Neuronal stem cell (in vitro differentiated cells): ENCODE measurements at regions not wholly inside any gene's neighbourhood (a gene's known extent, or its start where the extent isn't known, plus 50 kb on each side); places are given as distances from the start of the nearest gene placed in this dataset.

Experiments
- DNase-seq: peaks from one replicate; pipeline ENCODE4 v3.0.0-alpha.2; 2013; ENCODE audit warnings: low spot score
- H2AFZ ChIP-seq: one replicate; pipeline ENCODE4 v1.6.1; 2013; ENCODE audit warnings: mild to moderate bottlenecking, low read length, inconsistent platforms
- H2AK5ac ChIP-seq: 2 replicates; pipeline ENCODE4 v1.6.1; 2013; ENCODE audit warnings: low read depth, mild to moderate bottlenecking, inconsistent platforms, low read length, moderate library complexity, mixed read lengths
- H2BK120ac ChIP-seq: 2 replicates; pipeline ENCODE4 v1.6.1; 2013; ENCODE audit warnings: low read depth, mild to moderate bottlenecking, inconsistent platforms, low read length, moderate library complexity, mixed read lengths
- H2BK12ac ChIP-seq: one replicate; pipeline ENCODE4 v1.6.1; 2013; ENCODE audit warnings: low read length, inconsistent platforms
- H2BK15ac ChIP-seq: 2 replicates; pipeline ENCODE4 v1.6.1; 2013; ENCODE audit warnings: mild to moderate bottlenecking, low read length, inconsistent platforms, mixed read lengths
- H2BK5ac ChIP-seq: one replicate; pipeline ENCODE4 v1.6.1; 2013; ENCODE audit warnings: inconsistent platforms, mild to moderate bottlenecking, low read length, moderate library complexity
- H3K14ac ChIP-seq: one replicate; pipeline ENCODE4 v1.6.1; 2013; ENCODE audit warnings: low read length, inconsistent platforms
- H3K18ac ChIP-seq: 2 replicates; pipeline ENCODE4 v1.6.1; 2013; ENCODE audit warnings: low read length, inconsistent platforms
- H3K23ac ChIP-seq: 2 replicates; pipeline ENCODE4 v1.6.1; 2013; ENCODE audit warnings: low read depth, mild to moderate bottlenecking, mixed read lengths, low read length, inconsistent platforms; ENCODE audit not compliant: poor library complexity
- H3K27ac ChIP-seq: replicated peaks from 3 replicates; pipeline ENCODE4 v1.5.1; 2013; ENCODE audit warnings: low read length, inconsistent platforms
- H3K27me3 ChIP-seq, 3 experiments: 2 replicates each; pipeline ENCODE4 v1.6.1; 2013; ENCODE audit warnings: low read length in 3 of 3, mild to moderate bottlenecking in 2 of 3, inconsistent platforms in 1 of 3, low read depth in 1 of 3, mixed read lengths in 1 of 3, moderate library complexity in 1 of 3; ENCODE audit not compliant: control insufficient read depth in 3 of 3, insufficient read depth in 3 of 3
- H3K36me3 ChIP-seq, 2 donors: replicated peaks in 1 of 2; 2 replicates each; pipeline ENCODE4 v1.6.1; 2013; ENCODE audit warnings: low read length in 2 of 2; ENCODE audit not compliant: control insufficient read depth in 2 of 2, insufficient read depth in 2 of 2
- H3K4ac ChIP-seq: 2 replicates; pipeline ENCODE4 v1.6.1; 2013; ENCODE audit warnings: inconsistent platforms, mild to moderate bottlenecking, low read length, moderate library complexity
- H3K4me1 ChIP-seq, 2 donors: 1 replicate in 1 of 2; 2 replicates in 1 of 2; pipeline ENCODE4 v1.6.1; 2013; ENCODE audit warnings: low read length in 2 of 2, low read depth in 1 of 2; ENCODE audit not compliant: control insufficient read depth in 2 of 2, insufficient read depth in 1 of 2
- H3K4me2 ChIP-seq: one replicate; pipeline ENCODE4 v1.6.1; 2013; ENCODE audit warnings: mild to moderate bottlenecking, low read length, inconsistent platforms; ENCODE audit not compliant: insufficient read depth, poor library complexity, severe bottlenecking
- H3K4me3 ChIP-seq, 2 donors: 2 replicates each; pipeline ENCODE4 v1.5.1; 2013; ENCODE audit warnings: low read length in 2 of 2, mild to moderate bottlenecking in 2 of 2, inconsistent platforms in 1 of 2, moderate library complexity in 1 of 2
- H3K79me1 ChIP-seq: one replicate; pipeline ENCODE4 v1.6.1; 2013; ENCODE audit warnings: low read depth, mild to moderate bottlenecking, inconsistent platforms, low read length, moderate library complexity
- H3K9ac ChIP-seq: one replicate; pipeline ENCODE4 v1.6.1; 2013; ENCODE audit warnings: mild to moderate bottlenecking, low read depth, low read length, inconsistent platforms; ENCODE audit not compliant: poor library complexity
- H3K9me3 ChIP-seq, 2 donors: replicated peaks in 1 of 2; 2 replicates each; pipeline versions ENCODE3 to v1.6.1; 2013; ENCODE audit warnings: low read length in 2 of 2, mild to moderate bottlenecking in 2 of 2, inconsistent platforms in 1 of 2, low read depth in 1 of 2, mixed read lengths in 1 of 2, moderate library complexity in 1 of 2; ENCODE audit not compliant: control insufficient read depth in 2 of 2, insufficient read depth in 1 of 2
- H4K8ac ChIP-seq: one replicate; pipeline ENCODE4 v1.6.1; 2013; ENCODE audit warnings: low read depth, mild to moderate bottlenecking, inconsistent platforms, low read length, moderate library complexity
- H4K91ac ChIP-seq: one replicate; pipeline ENCODE4 v1.6.1; 2013; ENCODE audit warnings: low read length, low read depth, mild to moderate bottlenecking, inconsistent platforms; ENCODE audit not compliant: poor library complexity
- WGBS, 2 donors: extraction: QIAGEN DNeasy Blood & Tissue Kit; methylation state at CpG; one replicate each; pipeline ENCODE4 v1.1.7; 2013; ENCODE audit warnings: missing lambda C conversion rate in 2 of 2, mixed read lengths in 1 of 2; ENCODE audit not compliant: insufficient read length in 2 of 2, insufficient replicate concordance in 1 of 2; ENCODE audit errors: extremely low coverage in 2 of 2; 5-methylcytosine and 5-hydroxymethylcytosine counted together

GRCh38 chr19:5507065-5507909, 52.1 kb downstream of the ZNRF4 start:
- no peak overlapping the region for H3K4me2 ChIP-seq
- DNase-seq: no peak
- no peak overlapping the region for H3K14ac ChIP-seq
- no peaks in the 10 kb centered on the region for H3K4me1 ChIP-seq
- no CpG with 5 or more reads among the region's 39 CpGs for WGBS, 2 donors
- no peak overlapping the region for H3K27ac ChIP-seq
- no peak overlapping the region for H3K9ac ChIP-seq
- H3K4me3 ChIP-seq: no peak overlapping the region
- no peak overlapping the region for H4K91ac ChIP-seq
- no peak overlapping the region for H2AFZ ChIP-seq
- H3K9me3 ChIP-seq: peaks cover 8 to 13% of the 10 kb centered on the region in 2 donors
- no peaks in the 10 kb centered on the region for H3K36me3 ChIP-seq
- peak overlapping the region; percentile 84 for H2BK12ac ChIP-seq
- peak overlapping the region; percentile 29 for H4K8ac ChIP-seq
- H2BK5ac ChIP-seq: peak overlapping the region; percentile 82
- H2BK120ac ChIP-seq: no peak overlapping the region
- no peaks in the 10 kb centered on the region for H3K27me3 ChIP-seq
- peak overlapping the region; percentile 87 for H2BK15ac ChIP-seq
- H3K79me1 ChIP-seq: no peaks in the 10 kb centered on the region
- H3K4ac ChIP-seq: no peak overlapping the region
- no peak overlapping the region for H3K23ac ChIP-seq
- peak overlapping the region; percentile 57 for H3K18ac ChIP-seq
- peak overlapping the region; percentile 43 for H2AK5ac ChIP-seq
